Stomach (tissue), 8 donors: ENCODE measurements at regions not wholly inside any gene's neighbourhood (a gene's known extent, or its start where the extent isn't known, plus 50 kb on each side); places are given as distances from the start of the nearest gene placed in this dataset.

Experiments used
- DNase-seq, 2 donors: peaks; one replicate each; pipeline versions ENCODE4 v3.0.0 to v3.0.0-alpha.2; 2013 to 2019
- H3K27ac ChIP-seq, 5 donors: fragments of 200-600 bp in 4 of 5; sonication (generic) in 4 of 5; one replicate each; pipeline ENCODE4 v1.5.1; 2013 to 2019; ENCODE audit warnings: mild to moderate bottlenecking in 1 of 5, moderate library complexity in 1 of 5
- H3K27me3 ChIP-seq, 3 donors: fragments of 200-600 bp; sonication (generic); one replicate each; pipeline ENCODE4 v1.5.1; 2017 to 2019; ENCODE audit warnings: mixed run types in 1 of 3
- H3K36me3 ChIP-seq, 4 donors: fragments of 200-600 bp; sonication (generic); 1 replicate in 3 of 4; 2 replicates in 1 of 4; pipeline ENCODE4 v1.5.1; 2016 to 2019
- H3K4me1 ChIP-seq, 4 donors: fragments of 200-600 bp; sonication (generic); one replicate each; pipeline ENCODE4 v1.5.1; 2016 to 2019
- H3K4me3 ChIP-seq, 4 donors: fragments of 200-600 bp; sonication (generic) in 3 of 4; one replicate each; pipeline ENCODE4 v1.5.1; 2016 to 2019; ENCODE audit warnings: mild to moderate bottlenecking in 1 of 4
- H3K9me3 ChIP-seq, 4 donors: fragments of 200-600 bp; sonication (generic); one replicate each; pipeline ENCODE4 v1.5.1; 2016 to 2019
- CTCF ChIP-seq, 7 experiments: fragments of 450-650 bp in 4 of 7; fragments of 200-600 bp in 3 of 7; sonication (generic) in 3 of 7; IDR thresholded peaks; one replicate each; pipeline ENCODE4 v1.5.1; 2016 to 2019; ENCODE audit warnings: antibody characterized with exemption in 7 of 7, control low read depth in 2 of 7, mild to moderate bottlenecking in 1 of 7
- EP300 ChIP-seq: sonication (generic); formaldehyde crosslinking; IDR thresholded peaks from one replicate; pipeline ENCODE4 v1.6.1; 2017; ENCODE audit warnings: antibody characterized with exemption
- POLR2A ChIP-seq, 4 donors: fragments of 450-650 bp; IDR thresholded peaks; one replicate each; pipeline ENCODE4 v1.6.1; 2016; ENCODE audit warnings: antibody characterized with exemption in 4 of 4, control low read depth in 2 of 4, mild to moderate bottlenecking in 1 of 4, moderate library complexity in 1 of 4
- POLR2AphosphoS5 ChIP-seq, 3 donors: sonication (generic); formaldehyde crosslinking; IDR thresholded peaks; one replicate each; pipeline ENCODE4 v1.6.1; 2016; ENCODE audit warnings: antibody characterized with exemption in 3 of 3
- WGBS, 5 donors: extraction: QIAGEN DNeasy Blood & Tissue Kit in 3 of 5; methylation state at CpG; one replicate each; pipeline versions ENCODE4 v1.1.5 to v1.1.7; 2013 to 2018; 5-methylcytosine and 5-hydroxymethylcytosine counted together
- intact Hi-C: fragments of 100-400 bp; cut with DNase I; formaldehyde crosslinking; loops from one replicate; pipeline ENCODE4 v1.15.1; 2023; ENCODE audit warnings: low total_unique reads
- donor health status: healthy with polysubstance abuse.
- donor health status: Bipolar disorder and iron deficiency.
- donor health status: healthy.

DNA sequence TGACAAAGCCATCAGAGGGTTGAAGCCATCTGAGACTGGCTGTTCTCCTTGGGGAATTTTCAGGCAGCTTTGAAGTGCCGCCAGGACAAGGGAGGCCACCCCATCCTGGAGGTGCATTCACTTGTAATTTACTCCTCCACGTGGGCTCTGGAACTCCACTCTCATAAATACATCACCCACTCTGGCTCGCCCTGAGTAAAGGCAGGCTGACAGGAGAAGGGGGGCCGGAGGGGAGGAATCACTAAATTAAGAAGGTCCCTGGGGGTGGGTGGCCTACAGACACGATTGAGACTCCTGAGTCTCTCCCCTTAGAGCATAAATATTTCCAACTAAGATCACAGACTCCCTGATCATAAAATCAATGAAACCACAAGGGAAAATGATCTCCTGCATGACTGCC lies 56.3 kb upstream of the HNF1B start:
- Histone ChIP-seq H3K4me3 (no peak overlapping the region), H3K9me3 (no peaks in the 10 kb centered on the region), H3K36me3 (no peaks in the 10 kb centered on the region), H3K27ac (no peak overlapping the region), H3K4me1 (peaks cover 0 to 10% (median 0%) of the 10 kb centered on the region in 4 donors), H3K27me3 (peaks cover 0 to 4% (median 0%) of the 10 kb centered on the region in 3 donors)
- 57 to 77% (median 70%) methylated on average over 5 of the region's 5 CpGs for WGBS, 5 donors
- intact Hi-C loops: no loop called here
- TF ChIP-seq CTCF (IDR thresholded peaks at IDR 0.05) (no peak), POLR2AphosphoS5 (IDR thresholded peaks at IDR 0.05) (no peak), POLR2A (IDR thresholded peaks at IDR 0.05) (no peak), EP300 (no peak)
- DNase-seq: no peak

GRCh38 chr17:37797206-37797605 lies 52.3 kb upstream of the HNF1B start:
- H3K27me3 ChIP-seq: peaks cover 0 to 9% (median 0%) of the 10 kb centered on the region in 3 donors
- intact Hi-C loops: no loop called here
- DNase-seq: no peak

DNA sequence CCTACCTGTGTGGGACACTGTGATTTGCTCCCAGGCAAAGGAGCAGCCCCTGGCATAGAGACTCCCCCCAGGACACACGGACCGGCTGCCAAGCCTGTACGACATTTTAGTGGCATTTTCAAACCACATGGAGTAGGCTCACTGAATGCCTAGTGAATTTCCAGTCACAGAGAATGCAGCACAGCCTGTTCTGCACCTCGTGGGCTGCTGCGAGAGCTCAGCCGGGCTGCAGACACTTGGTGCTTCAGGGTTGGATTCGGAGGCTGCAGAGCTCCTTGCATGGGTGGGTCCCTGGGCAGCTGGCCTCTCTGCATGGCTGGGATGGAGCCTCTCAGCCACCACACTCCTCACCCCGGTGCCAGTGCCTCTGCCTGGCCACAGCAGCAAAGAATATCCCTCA lies 51.2 kb upstream of the HNF1B start:
- WGBS, 5 donors: 69 to 89% (median 74%) methylated on average over 4 to 8 of the region's 8 CpGs
- TF ChIP-seq POLR2A (IDR thresholded peaks at IDR 0.05): no peak
- TF ChIP-seq CTCF (IDR thresholded peaks at IDR 0.05): no peak
- TF ChIP-seq POLR2AphosphoS5 (IDR thresholded peaks at IDR 0.05): no peak
- TF ChIP-seq EP300: no peak
- no peaks in the 10 kb centered on the region for H3K4me1 ChIP-seq
- H3K4me3 ChIP-seq: no peak overlapping the region
- no peaks in the 10 kb centered on the region for H3K9me3 ChIP-seq
- no peaks in the 10 kb centered on the region for H3K36me3 ChIP-seq
- intact Hi-C loops: no loop called here
- peaks cover 0 to 17% (median 0%) of the 10 kb centered on the region in 3 donors for H3K27me3 ChIP-seq
- H3K27ac ChIP-seq: no peak overlapping the region
- no peak for DNase-seq

More at GRCh38 chr17:37797206-37797605, 52.3 kb upstream of the HNF1B start:
- no peaks in the 10 kb centered on the region for H3K9me3 ChIP-seq
- peaks cover 0 to under 1% (median 0%) of the 10 kb centered on the region in 4 donors for H3K4me1 ChIP-seq
- H3K27ac ChIP-seq: no peak overlapping the region
- H3K4me3 ChIP-seq: no peak overlapping the region
- no peak for TF ChIP-seq CTCF (IDR thresholded peaks at IDR 0.05)
- no peaks in the 10 kb centered on the region for H3K36me3 ChIP-seq
